ENCODE measurements at regions not wholly inside any gene's neighbourhood (a gene's known extent, or its start where the extent isn't known, plus 50 kb on each side); places are given as distances from the start of the nearest gene placed in this dataset.
"Not testable (repeated sequence)": the region's sequence is repeated elsewhere in the genome, so short reads cannot be mapped to it uniquely, and the experiment has no call there.

DNA sequence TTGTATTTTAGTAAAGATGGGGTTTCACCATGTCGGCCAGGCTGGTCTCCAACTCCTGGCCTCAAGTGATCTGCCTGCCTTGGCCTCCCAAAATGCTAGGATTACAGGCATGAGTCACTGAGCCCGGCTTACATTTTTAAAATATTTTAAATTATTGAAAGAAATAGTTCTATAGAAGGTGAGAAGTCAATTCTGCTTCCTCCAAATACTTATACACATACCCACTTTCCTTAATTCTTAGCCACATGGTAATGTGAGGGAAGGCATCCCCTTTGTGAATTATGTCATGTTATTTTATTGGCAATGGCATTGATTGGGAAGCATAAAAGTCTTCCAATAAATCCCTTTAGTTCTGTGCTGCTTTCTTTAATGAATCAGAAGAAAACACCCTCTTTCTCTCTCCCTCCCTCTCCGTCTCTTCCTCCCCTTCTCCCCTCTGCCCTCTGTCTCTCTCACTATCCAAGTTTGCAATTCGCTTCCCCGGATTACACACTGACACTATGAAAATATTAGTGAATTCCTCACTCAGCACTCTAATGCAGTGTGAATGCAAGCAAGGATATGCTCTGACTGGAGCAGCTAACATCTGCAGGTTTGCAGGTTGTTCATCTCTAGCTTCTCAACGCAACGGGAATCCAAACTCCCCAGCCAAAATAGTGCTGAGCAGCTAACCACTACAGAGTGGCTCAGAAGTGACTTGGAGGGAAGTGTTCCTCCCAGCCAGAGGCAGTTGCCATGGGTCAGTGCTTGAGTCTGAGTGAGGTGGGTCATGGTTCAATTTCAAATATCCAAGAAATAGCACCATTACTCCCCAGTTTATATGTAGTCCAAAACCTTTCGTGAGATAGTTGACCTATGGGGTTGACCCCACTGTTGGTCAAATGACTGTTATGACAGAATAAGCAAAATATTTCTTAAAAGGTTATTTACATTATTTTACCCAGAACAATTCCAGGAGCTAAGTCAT, 77.8 kb upstream of the CD55 start:
- DNase-seq (ENCODE audit: low spot score) (no peak), FAIRE-seq (no peak)

DNA sequence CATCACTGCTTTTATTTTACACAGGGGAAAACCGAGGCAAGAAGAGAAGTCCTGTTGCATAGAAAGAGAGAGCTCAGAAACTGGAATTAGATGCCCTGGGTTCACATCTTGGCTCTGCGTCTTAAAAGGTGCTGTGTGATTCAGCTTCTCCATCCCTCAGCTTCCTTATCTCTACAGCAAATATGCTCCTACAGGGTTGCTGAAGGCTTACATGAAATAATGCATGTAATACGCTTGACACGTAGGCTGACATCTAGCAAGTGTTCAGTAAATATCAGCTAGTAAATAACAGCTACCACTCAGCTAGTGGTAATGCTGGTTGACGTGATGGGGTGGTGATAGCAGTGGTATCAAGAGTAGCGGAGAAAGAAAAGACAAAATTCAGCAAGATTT, 77.1 kb upstream of the CD55 start:
- FAIRE-seq (no peak), DNase-seq (ENCODE audit: low spot score) (no peak)

DNA sequence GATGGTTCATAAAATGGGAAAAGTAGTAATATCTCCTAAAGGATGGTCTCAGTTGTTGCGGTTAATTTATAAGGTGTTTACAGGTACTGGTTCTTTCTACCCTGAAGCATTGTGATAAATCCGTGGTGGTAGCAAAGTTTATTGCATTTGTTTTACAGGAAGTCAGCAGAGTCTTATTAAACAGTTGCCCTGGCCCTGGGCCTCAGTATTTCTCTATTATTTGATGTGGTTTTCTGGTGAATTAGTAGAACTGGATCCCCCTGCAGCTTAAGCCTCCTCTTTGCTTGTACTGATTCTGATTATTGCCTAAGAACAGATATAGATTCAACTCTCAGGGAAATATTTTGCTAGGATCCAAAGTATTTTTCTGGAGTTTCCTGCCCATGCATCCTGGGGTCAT, 76.4 kb upstream of the CD55 start:
- FAIRE-seq (no peak), DNase-seq (ENCODE audit: low spot score) (no peak)

DNA sequence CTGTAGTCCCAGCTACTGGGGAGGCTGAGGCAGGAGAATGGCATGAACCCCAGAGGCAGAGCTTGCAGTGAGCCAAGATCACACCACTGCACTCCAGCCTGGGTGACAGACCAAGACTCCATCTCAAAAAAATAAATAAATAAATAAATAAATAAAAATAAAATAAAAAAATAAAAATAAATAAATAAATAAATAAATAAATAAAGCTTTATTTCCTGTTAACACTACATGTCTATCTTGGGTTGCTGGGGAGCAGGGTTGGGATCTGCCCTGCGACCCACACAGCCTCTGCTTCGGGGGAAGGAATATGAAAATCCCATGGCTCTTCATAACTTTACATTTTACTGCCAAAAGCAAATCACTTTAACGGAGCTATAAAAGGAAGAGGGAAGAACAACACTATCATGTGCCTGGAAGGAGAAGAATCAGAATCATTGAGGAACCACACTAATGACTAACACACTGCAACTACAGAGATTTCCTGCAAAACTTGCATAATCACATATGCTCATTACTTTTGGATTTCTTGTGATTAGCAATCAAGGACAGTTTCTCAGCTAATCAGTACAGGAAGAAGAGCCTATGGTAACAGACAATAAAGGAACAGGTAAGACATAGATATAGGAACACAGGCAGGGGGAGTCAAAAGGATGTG, 72.8 kb upstream of the CD55 start:
- no peak for FAIRE-seq
- DNase-seq (ENCODE audit: low spot score): no peak

DNA sequence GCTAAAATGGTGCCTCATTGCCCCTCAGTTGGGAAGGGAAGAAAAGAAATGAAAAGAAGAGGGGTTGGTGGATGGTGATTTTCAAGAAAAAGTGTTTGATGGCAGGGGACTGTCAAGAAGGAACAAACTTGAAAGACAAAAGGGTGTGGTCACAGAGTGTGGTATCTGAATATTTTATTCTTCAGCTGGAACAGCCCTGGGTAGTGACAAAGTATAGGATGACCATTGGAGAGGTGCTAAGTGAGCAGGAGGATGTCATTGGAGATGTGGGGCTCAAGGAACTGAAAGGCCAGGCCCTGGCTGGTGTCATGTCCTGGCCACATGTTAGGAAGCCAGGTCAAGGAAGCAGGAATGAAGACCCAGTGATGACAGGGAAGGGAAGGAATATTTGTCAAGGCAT, 71.0 kb upstream of the CD55 start:
- DNase-seq (ENCODE audit: low spot score) (no peak), FAIRE-seq (no peak)

DNA sequence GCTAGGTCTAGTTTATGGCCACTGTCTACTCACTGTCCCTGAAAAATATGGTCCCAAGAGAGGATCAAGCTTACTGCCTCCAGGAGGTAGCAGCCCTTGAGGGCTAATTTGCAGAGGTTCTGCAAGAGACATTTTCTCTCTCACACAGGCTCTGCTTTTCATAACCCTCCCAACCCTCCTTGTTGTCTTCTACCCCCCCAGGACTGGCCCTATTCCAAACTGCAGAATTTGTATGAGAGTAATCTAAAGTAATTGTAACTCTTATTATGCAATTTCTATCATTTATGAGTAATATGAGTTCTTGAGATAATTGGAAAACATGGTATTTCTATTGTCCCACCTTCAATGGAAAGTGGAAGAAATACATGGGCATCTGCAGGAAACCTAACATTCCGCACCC, 70.4 kb upstream of the CD55 start:
- DNase-seq (ENCODE audit: low spot score) (no peak), FAIRE-seq (no peak)

DNA sequence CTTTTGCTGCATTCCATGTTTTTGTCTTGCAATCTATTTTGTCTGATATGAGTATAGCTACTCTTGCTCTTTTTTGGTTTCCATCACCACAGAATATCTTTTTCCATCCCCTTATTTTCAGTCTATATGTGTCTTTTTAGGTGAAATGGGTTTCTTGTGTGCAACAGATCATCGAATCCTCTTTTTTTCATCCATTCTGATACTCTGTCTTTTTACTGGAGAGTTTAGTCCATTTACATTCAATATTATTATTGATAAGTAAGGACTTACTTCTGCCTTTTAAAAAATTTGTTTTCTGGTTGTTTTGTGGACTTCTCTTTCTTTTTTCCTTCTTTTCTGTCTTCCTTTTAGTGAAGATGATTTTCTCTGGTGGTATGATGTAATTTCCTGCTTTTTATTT, 64.6 kb upstream of the CD55 start:
- DNase-seq (ENCODE audit: low spot score) (no peak), FAIRE-seq (no peak)

DNA sequence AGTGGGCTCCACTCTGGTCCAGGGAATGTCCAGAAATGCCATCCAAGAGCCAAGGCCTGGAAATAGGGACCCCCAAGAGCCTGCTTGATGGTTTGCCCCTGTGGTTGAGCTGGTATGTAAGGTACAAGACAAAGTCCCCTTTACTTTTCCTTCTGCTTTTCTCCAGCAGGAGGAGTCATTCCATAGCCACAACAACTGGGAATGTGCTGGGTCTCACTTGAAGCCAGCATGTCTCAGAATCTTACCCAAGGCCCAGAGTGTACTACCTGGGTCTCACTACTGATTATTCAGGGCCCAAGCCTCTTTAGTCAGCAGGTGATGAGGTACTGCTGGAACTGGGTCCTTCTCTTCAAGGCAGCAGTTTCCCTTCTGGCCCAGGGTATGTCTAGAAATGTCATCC, 62.1 kb upstream of the CD55 start:
- DNase-seq (ENCODE audit: low spot score) (no peak), FAIRE-seq (no peak)

DNA sequence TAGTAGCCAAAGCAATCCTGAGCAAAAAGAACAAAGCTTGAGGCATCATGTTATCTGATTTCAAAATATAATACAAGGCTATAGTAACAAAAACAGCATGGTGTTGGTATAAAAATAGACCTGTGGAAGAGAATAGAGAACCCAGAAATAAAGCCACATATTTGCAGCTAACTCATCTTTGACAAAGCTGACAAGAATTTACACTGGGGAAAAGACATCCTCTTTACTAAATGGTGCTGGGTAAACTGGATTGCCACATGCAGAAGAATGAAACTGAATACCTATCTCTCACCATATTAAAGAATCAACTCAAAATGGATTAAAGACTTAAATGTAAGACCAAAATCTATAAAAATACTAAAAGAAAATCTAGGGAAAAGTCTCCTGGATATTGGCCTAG, 59.5 kb upstream of the CD55 start:
- no peak for FAIRE-seq

DNA sequence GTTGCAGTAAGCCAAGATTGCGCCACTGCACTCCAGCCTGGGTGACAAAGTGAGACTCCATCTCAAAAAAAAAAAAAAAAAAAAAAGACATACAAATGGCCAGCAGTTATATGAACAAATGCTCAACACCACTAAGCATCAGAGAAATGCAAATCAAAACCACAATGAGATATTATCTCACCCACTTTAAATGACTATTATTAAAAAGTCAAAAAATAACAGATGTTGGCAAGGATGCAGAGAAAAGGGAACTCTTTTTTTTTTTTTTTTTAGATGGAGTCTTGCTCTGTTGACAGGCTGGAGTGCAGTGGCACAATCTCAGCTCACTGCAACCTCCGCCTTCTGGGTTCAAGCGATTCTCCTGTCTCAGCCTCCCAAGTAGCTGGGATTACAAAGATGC, 58.6 kb upstream of the CD55 start:
- FAIRE-seq: not testable (repeated sequence)

More for the DNA sequence above, 59.5 kb upstream of the CD55 start:
- no peak for DNase-seq (ENCODE audit: low spot score)

DNA sequence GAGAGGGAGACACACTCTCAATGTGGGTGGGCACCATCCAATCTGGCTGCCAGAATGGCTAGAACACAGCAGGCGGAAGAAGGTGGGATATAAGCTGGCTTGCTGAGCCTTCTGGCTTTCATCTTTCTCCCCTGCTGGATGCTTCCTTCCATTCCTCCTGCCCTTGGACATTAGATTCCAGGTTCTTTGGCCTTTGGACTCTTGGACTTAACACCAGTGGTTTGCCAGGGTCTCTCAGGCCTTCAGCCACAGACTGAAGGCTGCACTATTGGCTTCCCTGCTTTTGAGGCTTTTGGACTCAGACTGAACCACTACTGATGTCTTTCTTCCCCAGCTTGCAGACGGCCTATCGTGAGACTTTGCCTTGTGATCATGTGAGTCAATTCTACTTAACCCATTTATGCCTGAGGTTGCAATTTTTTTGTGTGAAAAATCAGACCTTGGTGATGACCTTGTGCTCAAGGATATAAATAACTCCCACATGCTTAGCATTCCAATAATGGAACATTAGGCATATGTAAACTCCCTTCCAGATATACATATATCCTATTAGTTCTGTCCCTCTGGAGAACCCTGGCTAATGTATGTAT, 56.7 kb upstream of the CD55 start:
- DNase-seq (ENCODE audit: low spot score) (no peak), FAIRE-seq (no peak)

More for the DNA sequence above, 58.6 kb upstream of the CD55 start:
- not testable (repeated sequence) for DNase-seq (ENCODE audit: low spot score)

DNA sequence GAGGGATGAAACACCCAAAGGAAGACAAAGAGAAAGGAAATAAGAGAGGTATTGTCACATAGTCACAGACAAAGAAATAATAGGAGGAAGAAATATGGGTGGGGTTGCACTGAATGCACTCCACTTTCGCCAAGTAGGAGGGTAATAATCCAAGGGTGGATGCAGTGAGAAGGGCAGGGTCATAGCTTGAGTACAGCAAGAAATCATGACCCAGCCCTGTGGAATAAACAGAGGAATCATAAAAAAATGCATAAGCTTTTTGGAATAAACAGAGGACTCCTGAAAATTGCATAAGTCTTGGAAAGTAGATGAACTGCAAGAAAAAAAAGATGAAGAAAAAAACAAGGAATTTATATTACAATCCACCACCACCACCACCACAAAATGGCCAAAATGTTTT, 53.1 kb upstream of the CD55 start:
- no peak for DNase-seq (ENCODE audit: low spot score)
- no peak for FAIRE-seq

DNA sequence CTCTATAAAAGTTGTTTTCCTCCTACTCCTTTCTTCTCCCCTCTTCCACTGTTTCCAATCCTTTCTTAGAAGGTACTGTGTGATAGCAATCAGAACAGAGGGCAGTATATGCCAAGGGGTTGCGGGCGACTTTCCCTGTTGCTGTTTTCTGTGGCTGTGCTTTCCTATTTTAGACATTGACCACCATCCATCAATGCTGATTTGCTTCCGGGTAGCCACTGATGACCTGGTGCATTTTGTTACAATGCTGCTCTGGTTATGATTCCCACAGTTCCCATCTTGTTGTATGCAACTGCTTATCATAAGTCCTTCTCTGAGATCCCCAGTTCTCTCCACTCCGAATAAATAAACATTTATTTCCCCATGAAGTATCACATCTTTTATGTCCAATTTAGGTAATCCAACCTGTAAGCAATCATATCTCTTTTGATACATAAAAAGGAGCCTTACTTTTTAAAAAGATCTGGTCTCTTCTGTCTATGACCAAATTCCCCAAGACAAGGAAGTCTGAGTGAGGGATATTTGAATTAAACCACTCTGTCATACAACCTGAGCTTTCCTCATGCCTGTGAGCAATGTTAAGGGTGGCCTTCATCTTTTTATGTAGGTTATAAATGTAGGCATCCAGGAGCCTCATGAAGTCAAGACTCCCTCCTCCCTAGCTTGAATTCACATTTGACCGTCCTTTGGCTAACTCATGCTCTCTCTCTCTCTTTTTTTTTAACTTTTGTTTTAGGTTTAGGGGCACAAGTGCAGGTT, 52.5 kb upstream of the CD55 start:
- FAIRE-seq (no peak), DNase-seq (ENCODE audit: low spot score) (no peak)

All from RCC 7860 (cell line).